PFSK-1 (cell line): ENCODE measurements at regions not wholly inside any gene's neighbourhood (a gene's known extent, or its start where the extent isn't known, plus 50 kb on each side); places are given as distances from the start of the nearest gene placed in this dataset.
A peak's percentile ranks its signal among the peaks of the same experiment; 100 is the strongest.

Experiments
- FOXP2 ChIP-seq: optimal IDR thresholded peaks from 2 replicates; pipeline ENCODE3; 2011; ENCODE audit warnings: borderline replicate concordance, control low read depth, inconsistent platforms; ENCODE audit not compliant: insufficient read depth; ENCODE audit errors: extremely low read length, extremely low read depth
- POLR2AphosphoS5 ChIP-seq: IDR thresholded peaks from 2 replicates; pipeline ENCODE4 v1.6.1; 2012; ENCODE audit warnings: low read depth, mild to moderate bottlenecking, control low read depth, low read length, moderate library complexity
- SIN3A ChIP-seq: IDR thresholded peaks from 2 replicates; pipeline ENCODE4 v1.6.1; 2012; ENCODE audit warnings: mild to moderate bottlenecking, low read length, moderate library complexity, borderline replicate concordance; ENCODE audit not compliant: insufficient read depth
- TAF1 ChIP-seq: IDR thresholded peaks from 2 replicates; pipeline ENCODE4 v1.6.1; 2012; ENCODE audit warnings: low read length, control low read depth, borderline replicate concordance; ENCODE audit not compliant: insufficient read depth
- TF ChIP-seq, protein P1 (sequence below), 2 experiments: IDR thresholded peaks; 2 replicates each; pipeline versions ENCODE4 v1.6.1 to v1.8.0; 2011 to 2012; ENCODE audit warnings: low read depth in 2 of 2, low read length in 2 of 2, control low read depth in 1 of 2, inconsistent platforms in 1 of 2, mild to moderate bottlenecking in 1 of 2, moderate library complexity in 1 of 2; ENCODE audit not compliant: insufficient read depth in 1 of 2

DNA sequence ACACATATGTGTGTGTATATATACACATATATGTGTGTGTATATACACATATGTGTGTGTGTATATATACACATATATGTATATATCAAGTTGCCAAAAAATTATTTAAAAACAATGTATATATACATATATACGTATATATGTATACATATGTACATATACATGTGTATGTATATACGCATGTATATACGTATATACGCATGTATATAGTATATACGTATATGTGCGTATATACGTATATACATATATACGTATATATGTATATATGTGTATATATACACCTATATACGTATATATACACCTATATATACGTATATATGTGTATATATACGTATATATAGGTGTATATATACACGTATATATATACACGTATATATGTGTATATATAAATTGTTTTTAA, 57.0 kb upstream of the ZNF644 start:
- TF ChIP-seq POLR2AphosphoS5 (no peak), SIN3A (no peak), FOXP2 (no peak), TAF1 (no peak)
- TF ChIP-seq, protein P1, sequence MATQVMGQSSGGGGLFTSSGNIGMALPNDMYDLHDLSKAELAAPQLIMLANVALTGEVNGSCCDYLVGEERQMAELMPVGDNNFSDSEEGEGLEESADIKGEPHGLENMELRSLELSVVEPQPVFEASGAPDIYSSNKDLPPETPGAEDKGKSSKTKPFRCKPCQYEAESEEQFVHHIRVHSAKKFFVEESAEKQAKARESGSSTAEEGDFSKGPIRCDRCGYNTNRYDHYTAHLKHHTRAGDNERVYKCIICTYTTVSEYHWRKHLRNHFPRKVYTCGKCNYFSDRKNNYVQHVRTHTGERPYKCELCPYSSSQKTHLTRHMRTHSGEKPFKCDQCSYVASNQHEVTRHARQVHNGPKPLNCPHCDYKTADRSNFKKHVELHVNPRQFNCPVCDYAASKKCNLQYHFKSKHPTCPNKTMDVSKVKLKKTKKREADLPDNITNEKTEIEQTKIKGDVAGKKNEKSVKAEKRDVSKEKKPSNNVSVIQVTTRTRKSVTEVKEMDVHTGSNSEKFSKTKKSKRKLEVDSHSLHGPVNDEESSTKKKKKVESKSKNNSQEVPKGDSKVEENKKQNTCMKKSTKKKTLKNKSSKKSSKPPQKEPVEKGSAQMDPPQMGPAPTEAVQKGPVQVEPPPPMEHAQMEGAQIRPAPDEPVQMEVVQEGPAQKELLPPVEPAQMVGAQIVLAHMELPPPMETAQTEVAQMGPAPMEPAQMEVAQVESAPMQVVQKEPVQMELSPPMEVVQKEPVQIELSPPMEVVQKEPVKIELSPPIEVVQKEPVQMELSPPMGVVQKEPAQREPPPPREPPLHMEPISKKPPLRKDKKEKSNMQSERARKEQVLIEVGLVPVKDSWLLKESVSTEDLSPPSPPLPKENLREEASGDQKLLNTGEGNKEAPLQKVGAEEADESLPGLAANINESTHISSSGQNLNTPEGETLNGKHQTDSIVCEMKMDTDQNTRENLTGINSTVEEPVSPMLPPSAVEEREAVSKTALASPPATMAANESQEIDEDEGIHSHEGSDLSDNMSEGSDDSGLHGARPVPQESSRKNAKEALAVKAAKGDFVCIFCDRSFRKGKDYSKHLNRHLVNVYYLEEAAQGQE (IDR thresholded peaks at IDR 0.05; ENCODE audit: insufficient read depth in 1 of 2, low read depth in 2 of 2, low read length in 2 of 2), result no peak

DNA sequence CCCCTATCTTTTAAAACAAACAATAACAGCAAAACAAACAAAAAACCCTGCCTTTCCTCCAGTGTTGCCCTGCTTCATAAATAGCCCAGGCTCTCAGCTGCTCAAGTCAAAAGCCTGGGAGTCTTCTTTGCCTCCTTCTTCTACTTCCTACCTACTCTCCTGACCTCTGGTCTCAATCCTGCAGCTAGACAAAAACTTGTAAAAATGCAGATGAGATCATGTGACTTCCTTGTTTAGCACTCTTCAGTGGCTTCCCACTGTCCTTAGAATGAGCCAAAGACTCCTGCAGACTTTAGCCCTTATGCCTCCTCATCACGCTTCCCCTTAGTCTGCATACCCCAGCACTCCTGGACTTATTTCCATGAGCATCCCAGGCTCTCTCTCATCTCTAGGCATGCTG, 55.0 kb upstream of the ZNF644 start:
- TF ChIP-seq, protein P1 (IDR thresholded peaks at IDR 0.05; ENCODE audit: insufficient read depth in 1 of 2, low read depth in 2 of 2, low read length in 2 of 2), result no peak
- TF ChIP-seq FOXP2 (no peak), POLR2AphosphoS5 (no peak)

DNA sequence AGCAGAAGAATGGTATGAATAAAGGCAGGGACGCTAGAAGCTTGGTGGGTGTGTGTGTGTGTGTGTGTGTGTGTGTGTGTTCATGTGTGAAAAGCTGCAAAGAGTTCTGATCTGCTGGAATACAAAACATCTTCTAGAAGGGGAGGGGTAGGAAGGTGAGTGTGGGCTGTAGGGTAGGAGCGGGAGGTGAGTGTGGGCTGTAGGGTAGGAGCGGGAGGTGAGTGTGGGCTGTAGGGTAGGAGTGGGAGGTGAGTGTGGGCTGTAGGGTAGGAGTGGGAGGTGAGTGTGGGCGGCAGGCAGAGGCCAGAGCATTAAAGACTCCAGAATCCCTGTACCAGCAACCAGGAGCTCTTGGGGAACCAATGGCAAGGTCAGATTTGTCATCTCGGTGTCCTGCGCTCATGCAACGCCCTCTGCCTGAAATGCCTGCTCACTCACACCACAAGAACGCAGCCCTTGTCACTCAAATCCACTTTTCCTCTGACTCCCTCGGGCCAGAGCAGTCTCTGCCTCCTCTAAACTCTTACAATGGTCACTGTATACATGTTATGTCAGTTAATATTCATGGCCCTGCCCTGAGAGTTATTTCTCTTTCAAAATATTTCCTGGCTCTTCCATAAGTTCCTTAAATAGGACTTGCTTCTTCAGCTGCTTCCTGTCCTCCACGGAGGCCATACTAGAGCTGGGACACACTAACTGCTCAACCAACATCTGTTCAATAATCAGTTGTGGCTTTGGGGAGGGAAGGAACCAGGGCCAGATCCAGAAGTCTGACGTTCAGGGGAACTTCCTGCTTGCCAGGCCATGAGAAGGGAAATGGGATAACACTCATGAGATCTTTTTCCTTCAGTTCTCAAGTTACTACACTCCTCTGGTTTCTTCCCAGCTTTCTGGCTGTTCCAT, 53.6 kb upstream of the ZNF644 start:
- TF ChIP-seq POLR2AphosphoS5 (peak; percentile 38; the same call in 1 of the 2 replicates), FOXP2 (no peak), TAF1 (no peak), SIN3A (no peak)
- TF ChIP-seq, protein P1 (IDR thresholded peaks at IDR 0.05; ENCODE audit: insufficient read depth in 1 of 2, low read depth in 2 of 2, low read length in 2 of 2), result 0 out of 4 replicates have a peak, but pooled peaks of 1 of the 2 experiments have one; percentile 39

DNA sequence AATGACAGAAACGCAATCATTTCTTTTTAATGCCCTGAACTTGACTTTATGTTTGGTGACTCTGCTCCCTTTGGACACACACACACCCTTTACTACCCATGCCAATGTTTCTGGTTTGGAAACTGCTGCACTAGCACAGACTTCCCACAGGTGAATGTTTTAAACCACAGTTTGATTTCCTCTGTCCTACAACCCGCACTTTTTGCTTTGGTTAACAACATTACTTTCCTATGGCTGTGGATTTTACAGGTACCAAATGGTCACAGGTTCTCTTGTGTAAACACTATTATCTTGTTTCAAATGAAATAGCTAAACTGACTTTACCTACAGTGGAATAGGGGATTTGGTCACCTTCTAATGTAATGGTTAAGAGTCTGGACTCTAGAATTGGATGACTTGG, 51.5 kb upstream of the ZNF644 start:
- TF ChIP-seq SIN3A (no peak), FOXP2 (no peak), POLR2AphosphoS5 (no peak), TAF1 (no peak)
- TF ChIP-seq, protein P1 (IDR thresholded peaks at IDR 0.05; ENCODE audit: insufficient read depth in 1 of 2, low read depth in 2 of 2, low read length in 2 of 2), result no peak
